ENCODE measurements at regions not wholly inside any gene's neighbourhood (a gene's known extent, or its start where the extent isn't known, plus 50 kb on each side); places are given as distances from the start of the nearest gene placed in this dataset.

- TF ChIP-seq CTCF (IDR thresholded peaks at IDR 0.05): no peak
- TF ChIP-seq ZFX (IDR thresholded peaks at IDR 0.05; ENCODE audit: borderline replicate concordance): no peak
Measured at GRCh38 chr2:200155652-200156051, 150.8 kb upstream of the SPATS2L start.
